ENCODE measurements at regions not wholly inside any gene's neighbourhood (a gene's known extent, or its start where the extent isn't known, plus 50 kb on each side); places are given as distances from the start of the nearest gene placed in this dataset.

GRCh38 chr5:174177531-174177930, 132.0 kb downstream of the NSG2 start:
- Histone ChIP-seq H3K27ac (no peak overlapping the region), H3K4me3 (no peak overlapping the region), H3K9me3 (no peaks in the 10 kb centered on the region), H3K4me1 (peaks cover 0 to 4% (median 0%) of the 10 kb centered on the region in 3 donors), H3K36me3 (no peaks in the 10 kb centered on the region), H3K27me3 (peaks cover 0 to 5% (median 0%) of the 10 kb centered on the region in 4 donors)
- DNase-seq, result no peak
- TF ChIP-seq, protein P1, sequence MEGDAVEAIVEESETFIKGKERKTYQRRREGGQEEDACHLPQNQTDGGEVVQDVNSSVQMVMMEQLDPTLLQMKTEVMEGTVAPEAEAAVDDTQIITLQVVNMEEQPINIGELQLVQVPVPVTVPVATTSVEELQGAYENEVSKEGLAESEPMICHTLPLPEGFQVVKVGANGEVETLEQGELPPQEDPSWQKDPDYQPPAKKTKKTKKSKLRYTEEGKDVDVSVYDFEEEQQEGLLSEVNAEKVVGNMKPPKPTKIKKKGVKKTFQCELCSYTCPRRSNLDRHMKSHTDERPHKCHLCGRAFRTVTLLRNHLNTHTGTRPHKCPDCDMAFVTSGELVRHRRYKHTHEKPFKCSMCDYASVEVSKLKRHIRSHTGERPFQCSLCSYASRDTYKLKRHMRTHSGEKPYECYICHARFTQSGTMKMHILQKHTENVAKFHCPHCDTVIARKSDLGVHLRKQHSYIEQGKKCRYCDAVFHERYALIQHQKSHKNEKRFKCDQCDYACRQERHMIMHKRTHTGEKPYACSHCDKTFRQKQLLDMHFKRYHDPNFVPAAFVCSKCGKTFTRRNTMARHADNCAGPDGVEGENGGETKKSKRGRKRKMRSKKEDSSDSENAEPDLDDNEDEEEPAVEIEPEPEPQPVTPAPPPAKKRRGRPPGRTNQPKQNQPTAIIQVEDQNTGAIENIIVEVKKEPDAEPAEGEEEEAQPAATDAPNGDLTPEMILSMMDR (IDR thresholded peaks at IDR 0.05), result no peak
- TF ChIP-seq POLR2A (IDR thresholded peaks at IDR 0.05), result no peak
- intact Hi-C loops (cut with DNase I), result no loop called here
- WGBS, 2 donors, result 38 to 61% methylated on average over 6 of the region's 6 CpGs

DNA sequence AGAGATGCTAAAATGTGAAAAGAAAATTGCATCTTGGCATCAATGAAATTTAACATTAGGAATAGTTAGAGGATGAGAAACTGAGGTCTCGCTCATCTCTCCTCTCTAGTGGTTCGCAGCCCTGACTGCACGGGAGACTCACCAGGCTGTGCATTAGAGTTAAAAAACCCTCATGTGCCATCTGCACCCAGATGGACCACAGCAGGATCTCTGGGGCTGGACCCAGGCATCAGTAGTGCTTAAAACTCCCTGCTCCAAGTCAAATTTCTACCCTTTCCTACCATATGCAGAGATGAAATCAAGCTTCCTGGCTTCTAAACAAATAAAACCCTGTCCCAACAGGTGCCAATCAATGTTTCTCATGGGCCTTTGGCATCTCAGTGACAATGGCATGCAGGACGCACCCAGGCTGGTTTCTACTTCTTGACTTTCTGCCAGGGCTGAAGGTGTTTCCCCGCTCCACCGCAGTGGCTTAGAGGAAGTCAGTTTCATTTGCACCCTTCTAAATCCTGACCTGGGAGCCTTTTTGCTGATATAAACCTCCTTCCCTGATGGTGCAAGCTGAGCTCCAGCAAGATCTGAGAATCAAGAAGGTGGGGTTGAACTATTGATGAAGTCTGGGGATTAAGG, 132.6 kb downstream of the NSG2 start:
- no peaks in the 10 kb centered on the region for H3K9me3 ChIP-seq
- peaks cover 0 to 4% (median 0%) of the 10 kb centered on the region in 3 donors for H3K4me1 ChIP-seq
- 69 to 84% methylated on average over 3 to 6 of the region's 6 CpGs for WGBS, 2 donors
- peaks cover 0 to 5% (median 0%) of the 10 kb centered on the region in 4 donors for H3K27me3 ChIP-seq
- H3K36me3 ChIP-seq, result no peaks in the 10 kb centered on the region
- H3K4me3 ChIP-seq, result no peak overlapping the region
- TF ChIP-seq POLR2A (IDR thresholded peaks at IDR 0.05), result no peak
- TF ChIP-seq, protein P1 (IDR thresholded peaks at IDR 0.05), result no peak
- intact Hi-C loops (cut with DNase I), result no loop called here
- H3K27ac ChIP-seq, result no peak overlapping the region
- DNase-seq, result no peak

GRCh38 chr5:174180639-174181038, 135.1 kb downstream of the NSG2 start:
- intact Hi-C loops (cut with DNase I), result no loop called here
- DNase-seq, result no peak
- Histone ChIP-seq H3K9me3 (no peaks in the 10 kb centered on the region), H3K36me3 (no peaks in the 10 kb centered on the region), H3K4me3 (no peak overlapping the region), H3K4me1 (peaks cover 0 to 4% (median 0%) of the 10 kb centered on the region in 3 donors), H3K27me3 (peaks cover 0 to 5% (median 0%) of the 10 kb centered on the region in 4 donors), H3K27ac (no peak overlapping the region)
- TF ChIP-seq, protein P1 (IDR thresholded peaks at IDR 0.05), result no peak
- TF ChIP-seq POLR2A (IDR thresholded peaks at IDR 0.05), result no peak
- WGBS, 2 donors, result 62 to 72% methylated on average over 5 of the region's 7 CpGs

DNA sequence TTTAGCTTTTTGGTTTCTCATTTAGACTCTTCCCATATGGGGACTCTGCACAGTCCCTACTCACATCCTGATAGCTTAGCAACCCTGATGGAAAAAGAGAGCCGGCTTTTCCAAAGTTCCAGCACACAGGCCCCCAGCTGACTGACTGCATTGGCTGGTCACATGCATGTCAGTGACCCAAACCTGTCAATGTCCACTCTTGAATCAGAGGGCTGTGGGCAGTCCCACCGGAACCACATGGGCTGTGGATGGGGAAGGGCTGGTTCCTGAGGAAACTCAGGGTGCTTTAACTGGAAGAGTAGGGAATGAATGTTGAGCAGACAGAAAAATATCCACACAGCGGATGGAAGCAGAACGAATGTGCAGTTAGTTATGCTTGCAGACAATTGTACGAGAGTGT, 136.6 kb downstream of the NSG2 start:
- H3K27me3 ChIP-seq, result peaks cover 0 to 5% (median 0%) of the 10 kb centered on the region in 4 donors
- no peak for DNase-seq
- peaks cover 0 to 4% (median 0%) of the 10 kb centered on the region in 3 donors for H3K4me1 ChIP-seq
- no peak overlapping the region for H3K4me3 ChIP-seq
- 80 to 91% methylated on average over 4 of the region's 5 CpGs for WGBS, 2 donors
- H3K36me3 ChIP-seq, result no peaks in the 10 kb centered on the region
- no peak for TF ChIP-seq POLR2A (IDR thresholded peaks at IDR 0.05)
- TF ChIP-seq, protein P1 (IDR thresholded peaks at IDR 0.05), result no peak
- intact Hi-C loops (cut with DNase I), result no loop called here
- no peak overlapping the region for H3K27ac ChIP-seq
- H3K9me3 ChIP-seq, result no peaks in the 10 kb centered on the region

- Histone ChIP-seq H3K9me3 (no peaks in the 10 kb centered on the region), H3K4me1 (no peaks in the 10 kb centered on the region), H3K27me3 (no peaks in the 10 kb centered on the region), H3K27ac (no peak overlapping the region), H3K4me3 (no peak overlapping the region), H3K36me3 (no peaks in the 10 kb centered on the region)
- no peak for DNase-seq
- 74 to 78% methylated on average over 8 to 9 of the region's 9 CpGs for WGBS, 2 donors
- intact Hi-C loops (cut with DNase I), result no loop called here
- TF ChIP-seq, protein P1 (IDR thresholded peaks at IDR 0.05), result no peak
- no peak for TF ChIP-seq POLR2A (IDR thresholded peaks at IDR 0.05)
These were observed 138.2 kb downstream of the NSG2 start for GRCh38 chr5:174183701-174184100.
